ENCODE measurements at regions not wholly inside any gene's neighbourhood (a gene's known extent, or its start where the extent isn't known, plus 50 kb on each side); places are given as distances from the start of the nearest gene placed in this dataset.

DNA sequence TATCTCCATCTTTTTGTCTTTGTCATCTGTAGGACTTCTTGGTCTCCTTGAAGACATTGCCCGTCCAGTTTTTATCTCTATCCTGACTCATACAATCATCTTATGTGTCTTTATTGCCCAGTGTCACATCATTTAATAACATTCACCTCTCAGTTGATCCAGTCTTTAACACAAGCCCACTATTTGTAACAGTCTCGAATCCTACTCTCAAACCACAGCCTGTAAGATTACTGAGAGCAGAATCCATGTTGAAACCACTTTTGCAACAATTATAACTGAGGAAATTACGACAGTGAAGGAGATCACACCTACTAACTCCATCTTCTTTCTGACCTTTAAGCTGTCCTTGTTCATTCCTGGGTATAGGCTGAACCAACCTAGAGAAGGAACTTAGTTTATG is 1206.0 kb upstream of the ZEB2 start:
- H3K4me3 ChIP-seq: no peak overlapping the region
- H3K4me1 ChIP-seq: no peaks in the 10 kb centered on the region
- H3K36me3 ChIP-seq: no peaks in the 10 kb centered on the region
- 83% methylated on average over 3 of the region's 3 CpGs for WGBS
- no peak overlapping the region for H3K27ac ChIP-seq
- no peak for DNase-seq (ENCODE audit: low spot score in 2 of 2)
- H3K9me3 ChIP-seq: no peaks in the 10 kb centered on the region
- no peak for TF ChIP-seq EP300 (IDR thresholded peaks at IDR 0.05)
- H3K27me3 ChIP-seq: no peaks in the 10 kb centered on the region

- Histone ChIP-seq H3K9me3 (no peaks in the 10 kb centered on the region), H3K4me3 (no peak overlapping the region), H3K4me1 (no peaks in the 10 kb centered on the region), H3K27me3 (no peaks in the 10 kb centered on the region), H3K36me3 (no peaks in the 10 kb centered on the region), H3K27ac (no peak overlapping the region)
- DNase-seq (ENCODE audit: low spot score in 2 of 2): no peak
- TF ChIP-seq, protein P1, sequence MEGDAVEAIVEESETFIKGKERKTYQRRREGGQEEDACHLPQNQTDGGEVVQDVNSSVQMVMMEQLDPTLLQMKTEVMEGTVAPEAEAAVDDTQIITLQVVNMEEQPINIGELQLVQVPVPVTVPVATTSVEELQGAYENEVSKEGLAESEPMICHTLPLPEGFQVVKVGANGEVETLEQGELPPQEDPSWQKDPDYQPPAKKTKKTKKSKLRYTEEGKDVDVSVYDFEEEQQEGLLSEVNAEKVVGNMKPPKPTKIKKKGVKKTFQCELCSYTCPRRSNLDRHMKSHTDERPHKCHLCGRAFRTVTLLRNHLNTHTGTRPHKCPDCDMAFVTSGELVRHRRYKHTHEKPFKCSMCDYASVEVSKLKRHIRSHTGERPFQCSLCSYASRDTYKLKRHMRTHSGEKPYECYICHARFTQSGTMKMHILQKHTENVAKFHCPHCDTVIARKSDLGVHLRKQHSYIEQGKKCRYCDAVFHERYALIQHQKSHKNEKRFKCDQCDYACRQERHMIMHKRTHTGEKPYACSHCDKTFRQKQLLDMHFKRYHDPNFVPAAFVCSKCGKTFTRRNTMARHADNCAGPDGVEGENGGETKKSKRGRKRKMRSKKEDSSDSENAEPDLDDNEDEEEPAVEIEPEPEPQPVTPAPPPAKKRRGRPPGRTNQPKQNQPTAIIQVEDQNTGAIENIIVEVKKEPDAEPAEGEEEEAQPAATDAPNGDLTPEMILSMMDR (IDR thresholded peaks at IDR 0.05): no peak
- TF ChIP-seq POLR2AphosphoS5 (IDR thresholded peaks at IDR 0.05): no peak
- no peak for TF ChIP-seq EP300 (IDR thresholded peaks at IDR 0.05)
- no peak for TF ChIP-seq POLR2A (IDR thresholded peaks at IDR 0.05)
- WGBS: 80% methylated on average over 1 of the region's 1 CpG
Measured at GRCh38 chr2:145724311-145724898, 1204.5 kb upstream of the ZEB2 start.

DNA sequence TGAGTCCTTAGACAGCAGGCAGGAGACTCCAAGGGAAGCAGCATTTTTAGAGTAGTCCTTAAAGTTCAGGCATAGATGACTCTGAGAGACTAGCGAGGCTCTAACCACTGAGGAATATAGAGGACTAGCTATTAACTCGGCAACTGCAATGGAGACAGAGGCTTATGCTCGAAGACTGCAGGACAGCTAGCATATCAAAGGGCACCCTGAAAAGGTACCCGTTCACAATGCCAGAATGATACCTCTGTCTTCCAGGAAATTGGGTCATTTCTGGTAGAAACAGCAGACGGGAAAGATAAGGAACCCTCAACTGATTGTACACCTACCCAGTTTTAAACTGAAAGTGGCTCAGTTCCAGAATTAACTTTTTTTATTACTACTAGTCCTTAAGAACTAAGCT is 1204.0 kb upstream of the ZEB2 start:
- no peaks in the 10 kb centered on the region for H3K4me1 ChIP-seq
- no peaks in the 10 kb centered on the region for H3K9me3 ChIP-seq
- H3K36me3 ChIP-seq: no peaks in the 10 kb centered on the region
- TF ChIP-seq EP300 (IDR thresholded peaks at IDR 0.05): no peak
- TF ChIP-seq POLR2A (IDR thresholded peaks at IDR 0.05): no peak
- TF ChIP-seq, protein P1 (IDR thresholded peaks at IDR 0.05): no peak
- no peak for TF ChIP-seq POLR2AphosphoS5 (IDR thresholded peaks at IDR 0.05)
- 62% methylated on average over 5 of the region's 5 CpGs for WGBS
- no peaks in the 10 kb centered on the region for H3K27me3 ChIP-seq
- H3K27ac ChIP-seq: no peak overlapping the region
- H3K4me3 ChIP-seq: no peak overlapping the region
- DNase-seq (ENCODE audit: low spot score in 2 of 2): no peak

- WGBS: 85% methylated on average over 1 of the region's 1 CpG
- TF ChIP-seq, protein P1 (IDR thresholded peaks at IDR 0.05): no peak
- TF ChIP-seq EP300 (IDR thresholded peaks at IDR 0.05) (no peak), POLR2A (IDR thresholded peaks at IDR 0.05) (no peak), POLR2AphosphoS5 (IDR thresholded peaks at IDR 0.05) (no peak)
- no peaks in the 10 kb centered on the region for H3K4me1 ChIP-seq
- no peak overlapping the region for H3K4me3 ChIP-seq
- DNase-seq (ENCODE audit: low spot score in 2 of 2): no peak
- no peaks in the 10 kb centered on the region for H3K27me3 ChIP-seq
- H3K9me3 ChIP-seq: no peaks in the 10 kb centered on the region
- H3K36me3 ChIP-seq: no peaks in the 10 kb centered on the region
- H3K27ac ChIP-seq: no peak overlapping the region
Measured at GRCh38 chr2:145721681-145722080, 1201.8 kb upstream of the ZEB2 start.

DNA sequence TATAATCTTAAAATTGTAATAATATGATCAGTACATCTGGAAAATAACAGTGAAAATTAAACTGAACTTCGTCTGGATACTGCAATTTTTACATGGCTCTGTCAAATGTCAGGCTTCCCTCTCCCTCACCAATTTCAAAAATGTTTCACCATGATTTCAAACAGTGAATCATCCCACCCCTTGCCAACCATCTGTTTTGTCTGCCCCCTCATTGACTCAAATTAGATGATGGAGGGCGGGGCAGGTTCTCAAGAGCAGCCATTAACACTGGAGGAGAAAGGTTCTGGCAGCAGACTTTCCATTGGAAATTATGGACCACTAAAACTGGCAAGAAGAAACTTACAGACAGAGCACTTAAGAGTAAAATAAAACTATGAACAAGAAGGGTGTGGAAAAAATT is 1195.7 kb upstream of the ZEB2 start:
- DNase-seq (ENCODE audit: low spot score in 2 of 2): no peak
- H3K4me3 ChIP-seq: no peak overlapping the region
- H3K4me1 ChIP-seq: no peaks in the 10 kb centered on the region
- TF ChIP-seq EP300 (IDR thresholded peaks at IDR 0.05) (no peak), POLR2A (IDR thresholded peaks at IDR 0.05) (no peak), POLR2AphosphoS5 (IDR thresholded peaks at IDR 0.05) (no peak)
- TF ChIP-seq, protein P1 (IDR thresholded peaks at IDR 0.05): no peak
- H3K27me3 ChIP-seq: no peaks in the 10 kb centered on the region
- H3K27ac ChIP-seq: no peak overlapping the region
- WGBS: 72% methylated on average over 2 of the region's 2 CpGs
- H3K9me3 ChIP-seq: no peaks in the 10 kb centered on the region
- no peaks in the 10 kb centered on the region for H3K36me3 ChIP-seq

GRCh38 chr2:145710303-145710702 is 1190.4 kb upstream of the ZEB2 start:
- no peak overlapping the region for H3K4me3 ChIP-seq
- no peak for DNase-seq (ENCODE audit: low spot score in 2 of 2)
- H3K9me3 ChIP-seq: no peaks in the 10 kb centered on the region
- TF ChIP-seq, protein P1 (IDR thresholded peaks at IDR 0.05): no peak
- TF ChIP-seq POLR2AphosphoS5 (IDR thresholded peaks at IDR 0.05): no peak
- no peak for TF ChIP-seq EP300 (IDR thresholded peaks at IDR 0.05)
- TF ChIP-seq POLR2A (IDR thresholded peaks at IDR 0.05): no peak
- 85% methylated on average over 2 of the region's 2 CpGs for WGBS
- H3K27ac ChIP-seq: no peak overlapping the region
- H3K36me3 ChIP-seq: no peaks in the 10 kb centered on the region
- H3K27me3 ChIP-seq: no peaks in the 10 kb centered on the region
- H3K4me1 ChIP-seq: no peaks in the 10 kb centered on the region

Measured in suprapubic skin (tissue), 4 donors.